PC-9 (cell line): ENCODE measurements at regions not wholly inside any gene's neighbourhood (a gene's known extent, or its start where the extent isn't known, plus 50 kb on each side); places are given as distances from the start of the nearest gene placed in this dataset.

Experiments
- EZH2 ChIP-seq: fragments of 200-600 bp; sonication (generic); IDR thresholded peaks from 2 replicates; pipeline ENCODE4 v1.8.0; 2017; ENCODE audit warnings: antibody characterized with exemption, low read depth
- TF ChIP-seq, protein P1 (sequence below): fragments of 200-600 bp; sonication (generic); conservative IDR thresholded peaks from 2 replicates; pipeline ENCODE4 v1.6.1; 2017; ENCODE audit warnings: mixed run types, antibody characterized with exemption, mild to moderate bottlenecking, moderate library complexity

DNA sequence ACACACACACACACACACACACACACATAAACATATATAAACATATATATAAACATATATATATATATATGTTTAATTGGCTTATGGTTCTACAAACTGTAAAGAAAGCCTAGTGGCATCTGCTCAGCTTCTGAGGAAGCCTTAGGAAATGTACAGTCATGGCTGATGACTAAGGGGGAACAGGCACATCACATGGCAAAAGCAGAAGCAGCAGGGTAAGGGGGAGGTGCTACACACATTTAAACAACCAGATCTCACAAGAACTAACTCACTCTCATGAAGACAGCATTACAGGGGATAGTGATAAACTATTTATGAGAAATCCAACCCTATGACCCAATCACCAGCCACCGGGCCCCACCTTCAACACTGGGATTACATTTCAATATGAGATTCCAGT lies 922.9 kb downstream of the SI start:
- TF ChIP-seq, protein P1, sequence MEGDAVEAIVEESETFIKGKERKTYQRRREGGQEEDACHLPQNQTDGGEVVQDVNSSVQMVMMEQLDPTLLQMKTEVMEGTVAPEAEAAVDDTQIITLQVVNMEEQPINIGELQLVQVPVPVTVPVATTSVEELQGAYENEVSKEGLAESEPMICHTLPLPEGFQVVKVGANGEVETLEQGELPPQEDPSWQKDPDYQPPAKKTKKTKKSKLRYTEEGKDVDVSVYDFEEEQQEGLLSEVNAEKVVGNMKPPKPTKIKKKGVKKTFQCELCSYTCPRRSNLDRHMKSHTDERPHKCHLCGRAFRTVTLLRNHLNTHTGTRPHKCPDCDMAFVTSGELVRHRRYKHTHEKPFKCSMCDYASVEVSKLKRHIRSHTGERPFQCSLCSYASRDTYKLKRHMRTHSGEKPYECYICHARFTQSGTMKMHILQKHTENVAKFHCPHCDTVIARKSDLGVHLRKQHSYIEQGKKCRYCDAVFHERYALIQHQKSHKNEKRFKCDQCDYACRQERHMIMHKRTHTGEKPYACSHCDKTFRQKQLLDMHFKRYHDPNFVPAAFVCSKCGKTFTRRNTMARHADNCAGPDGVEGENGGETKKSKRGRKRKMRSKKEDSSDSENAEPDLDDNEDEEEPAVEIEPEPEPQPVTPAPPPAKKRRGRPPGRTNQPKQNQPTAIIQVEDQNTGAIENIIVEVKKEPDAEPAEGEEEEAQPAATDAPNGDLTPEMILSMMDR = no peak
- no peak for TF ChIP-seq EZH2
